HEK293T (cell line): ENCODE measurements at regions not wholly inside any gene's neighbourhood (a gene's known extent, or its start where the extent isn't known, plus 50 kb on each side); places are given as distances from the start of the nearest gene placed in this dataset.

Source experiments
- BHLHE40 ChIP-seq: fragments of 450-650 bp; IDR thresholded peaks from 2 replicates; pipeline ENCODE4 v1.6.1; 2016; ENCODE audit warnings: mild to moderate bottlenecking, moderate library complexity, borderline replicate concordance
- ELF4 ChIP-seq: fragments of 450-650 bp; IDR thresholded peaks from 2 replicates; pipeline ENCODE4 v1.6.1; 2017; ENCODE audit warnings: antibody characterized with exemption
- FOXA1 ChIP-seq: fragments of 450-650 bp; IDR thresholded peaks from 2 replicates; pipeline ENCODE4 v1.6.1; 2016; ENCODE audit warnings: mild to moderate bottlenecking
- FOXM1 ChIP-seq: fragments of 450-650 bp; IDR thresholded peaks from 2 replicates; pipeline ENCODE4 v1.6.1; 2017; ENCODE audit warnings: mild to moderate bottlenecking, borderline replicate concordance
- HDGF ChIP-seq: fragments of 450-650 bp; IDR thresholded peaks from 2 replicates; pipeline ENCODE4 v1.6.1; 2017; ENCODE audit warnings: antibody characterized with exemption, borderline replicate concordance
- L3MBTL2 ChIP-seq: fragments of 450-650 bp; conservative IDR thresholded peaks from 2 replicates; pipeline ENCODE4 v1.6.1; 2016; ENCODE audit warnings: mild to moderate bottlenecking
- NFRKB ChIP-seq: fragments of 450-650 bp; IDR thresholded peaks from 2 replicates; pipeline ENCODE4 v1.6.1; 2016; ENCODE audit warnings: mild to moderate bottlenecking, moderate library complexity
- PKNOX1 ChIP-seq: fragments of 450-650 bp; IDR thresholded peaks from 2 replicates; pipeline ENCODE4 v1.6.1; 2016
- SP1 ChIP-seq: fragments of 450-650 bp; IDR thresholded peaks from 2 replicates; pipeline ENCODE4 v1.6.1; 2017
- SUZ12 ChIP-seq: fragments of 450-650 bp; IDR thresholded peaks from 2 replicates; pipeline ENCODE4 v1.6.1; 2016; ENCODE audit warnings: mild to moderate bottlenecking
- TARDBP ChIP-seq: fragments of 450-650 bp; IDR thresholded peaks from 2 replicates; pipeline ENCODE4 v1.6.1; 2016
- ZNF384 ChIP-seq: fragments of 450-650 bp; IDR thresholded peaks from 2 replicates; pipeline ENCODE4 v1.6.1; 2016

- TF ChIP-seq BHLHE40 (no peak), PKNOX1 (no peak), ELF4 (no peak), FOXA1 (no peak), SUZ12 (no peak), FOXM1 (no peak), TARDBP (no peak), HDGF (no peak), L3MBTL2 (no peak), NFRKB (no peak), SP1 (no peak), ZNF384 (no peak)
Measured at GRCh38 chr15:31483053-31483985, 156.7 kb downstream of the KLF13 start.
